ENCODE measurements at regions not wholly inside any gene's neighbourhood (a gene's known extent, or its start where the extent isn't known, plus 50 kb on each side); places are given as distances from the start of the nearest gene placed in this dataset.
"Not testable (repeated sequence)": the region's sequence is repeated elsewhere in the genome, so short reads cannot be mapped to it uniquely, and the experiment has no call there.

DNA sequence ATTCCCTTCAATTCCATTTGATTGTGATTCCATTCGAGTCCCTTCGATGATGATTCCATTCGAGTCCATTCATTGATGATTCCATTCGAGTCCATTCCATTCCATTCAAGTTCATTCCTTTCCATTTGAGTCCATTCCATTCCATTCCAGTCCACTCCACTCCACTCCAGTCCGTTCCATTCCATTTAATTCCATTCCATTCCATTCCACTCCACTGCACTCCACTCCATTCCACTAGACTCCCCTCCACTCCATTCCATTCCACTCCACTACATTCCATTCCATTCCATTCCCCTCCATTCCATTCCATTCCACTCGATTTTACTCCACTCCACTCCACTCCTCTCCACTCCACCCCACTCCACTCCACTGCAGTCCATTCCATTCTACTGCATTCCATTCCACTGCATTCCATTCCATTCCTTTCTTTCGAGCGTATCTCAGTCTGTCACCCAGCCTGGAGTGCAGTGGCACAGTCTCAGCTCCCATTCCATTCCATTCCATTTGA is 115.7 kb downstream of the ZNF92 start:
- H3K9me3 Mint-ChIP-seq = peaks cover 20% of the 10 kb centered on the region
- H3K4me1 Mint-ChIP-seq = no peaks in the 10 kb centered on the region
- H3K4me3 Mint-ChIP-seq = no peak overlapping the region
- TF ChIP-seq, protein P1, sequence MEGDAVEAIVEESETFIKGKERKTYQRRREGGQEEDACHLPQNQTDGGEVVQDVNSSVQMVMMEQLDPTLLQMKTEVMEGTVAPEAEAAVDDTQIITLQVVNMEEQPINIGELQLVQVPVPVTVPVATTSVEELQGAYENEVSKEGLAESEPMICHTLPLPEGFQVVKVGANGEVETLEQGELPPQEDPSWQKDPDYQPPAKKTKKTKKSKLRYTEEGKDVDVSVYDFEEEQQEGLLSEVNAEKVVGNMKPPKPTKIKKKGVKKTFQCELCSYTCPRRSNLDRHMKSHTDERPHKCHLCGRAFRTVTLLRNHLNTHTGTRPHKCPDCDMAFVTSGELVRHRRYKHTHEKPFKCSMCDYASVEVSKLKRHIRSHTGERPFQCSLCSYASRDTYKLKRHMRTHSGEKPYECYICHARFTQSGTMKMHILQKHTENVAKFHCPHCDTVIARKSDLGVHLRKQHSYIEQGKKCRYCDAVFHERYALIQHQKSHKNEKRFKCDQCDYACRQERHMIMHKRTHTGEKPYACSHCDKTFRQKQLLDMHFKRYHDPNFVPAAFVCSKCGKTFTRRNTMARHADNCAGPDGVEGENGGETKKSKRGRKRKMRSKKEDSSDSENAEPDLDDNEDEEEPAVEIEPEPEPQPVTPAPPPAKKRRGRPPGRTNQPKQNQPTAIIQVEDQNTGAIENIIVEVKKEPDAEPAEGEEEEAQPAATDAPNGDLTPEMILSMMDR (IDR thresholded peaks at IDR 0.05; ENCODE audit: unreplicated experiment) = no peak
- peaks cover 3% of the 10 kb centered on the region for H3K27me3 Mint-ChIP-seq (ENCODE audit: low read depth)
- DNase-seq (ENCODE audit: low spot score in 2 of 2, unreplicated experiment in 2 of 2) = no peak
- peaks cover 6% of the 10 kb centered on the region for H3K36me3 Mint-ChIP-seq
- no peak overlapping the region for H3K27ac Mint-ChIP-seq

DNA sequence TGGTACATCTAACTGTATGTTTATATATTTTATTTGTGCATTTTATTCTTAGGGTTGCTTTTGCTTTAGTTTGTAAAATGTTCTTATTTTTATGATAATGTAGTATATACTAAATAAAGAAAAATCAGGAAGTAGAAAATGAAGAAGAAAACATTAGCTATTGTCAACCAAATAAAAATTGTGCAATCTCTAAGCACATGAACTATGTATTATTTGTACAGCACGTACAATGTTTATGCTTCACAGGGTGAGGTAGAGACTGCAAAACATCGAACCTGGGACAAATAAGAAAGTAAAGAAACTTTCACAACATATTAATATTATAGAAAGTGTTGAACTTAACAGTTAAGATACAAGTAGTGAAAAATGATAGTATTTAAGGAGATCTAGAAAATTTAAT is 123.0 kb downstream of the ZNF92 start:
- not testable (repeated sequence) for H3K9me3 Mint-ChIP-seq; H3K36me3 Mint-ChIP-seq; H3K4me3 Mint-ChIP-seq; H3K27ac Mint-ChIP-seq; H3K4me1 Mint-ChIP-seq; DNase-seq (ENCODE audit: low spot score in 2 of 2, unreplicated experiment in 2 of 2)
- peaks cover 30% of the 10 kb centered on the region for H3K27me3 Mint-ChIP-seq (ENCODE audit: low read depth)

DNA sequence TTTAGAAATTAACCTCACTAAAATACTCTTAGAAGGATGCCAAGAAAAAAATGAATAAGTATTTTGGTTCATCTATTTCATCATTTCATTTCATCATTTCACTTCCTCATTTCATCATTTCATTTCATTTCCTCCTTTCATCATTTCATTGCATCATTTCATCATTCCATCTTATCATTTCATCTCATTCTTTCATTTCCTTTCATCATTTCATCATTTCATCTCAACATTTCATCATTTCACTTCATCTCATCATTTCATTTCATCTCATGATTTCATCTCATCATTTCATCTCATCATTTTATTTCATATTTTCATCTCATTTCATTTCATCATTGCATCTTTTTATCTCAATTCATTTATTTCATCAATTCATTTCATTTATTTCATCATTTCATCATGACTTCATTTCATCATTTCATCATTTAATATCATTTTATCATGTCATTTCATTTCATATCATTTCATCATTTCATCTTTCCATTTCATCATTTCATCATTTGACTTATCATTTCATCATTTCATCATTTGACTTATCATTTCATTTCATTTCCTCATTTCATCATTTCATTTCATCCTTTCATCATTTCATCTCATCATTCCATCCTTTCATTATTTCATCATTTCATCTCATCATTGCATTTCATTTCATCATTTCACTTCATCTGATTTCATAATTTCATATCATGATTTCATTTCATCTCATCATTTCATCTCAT is 129.9 kb downstream of the ZNF92 start:
- H3K36me3 Mint-ChIP-seq = no peaks in the 10 kb centered on the region

DNA sequence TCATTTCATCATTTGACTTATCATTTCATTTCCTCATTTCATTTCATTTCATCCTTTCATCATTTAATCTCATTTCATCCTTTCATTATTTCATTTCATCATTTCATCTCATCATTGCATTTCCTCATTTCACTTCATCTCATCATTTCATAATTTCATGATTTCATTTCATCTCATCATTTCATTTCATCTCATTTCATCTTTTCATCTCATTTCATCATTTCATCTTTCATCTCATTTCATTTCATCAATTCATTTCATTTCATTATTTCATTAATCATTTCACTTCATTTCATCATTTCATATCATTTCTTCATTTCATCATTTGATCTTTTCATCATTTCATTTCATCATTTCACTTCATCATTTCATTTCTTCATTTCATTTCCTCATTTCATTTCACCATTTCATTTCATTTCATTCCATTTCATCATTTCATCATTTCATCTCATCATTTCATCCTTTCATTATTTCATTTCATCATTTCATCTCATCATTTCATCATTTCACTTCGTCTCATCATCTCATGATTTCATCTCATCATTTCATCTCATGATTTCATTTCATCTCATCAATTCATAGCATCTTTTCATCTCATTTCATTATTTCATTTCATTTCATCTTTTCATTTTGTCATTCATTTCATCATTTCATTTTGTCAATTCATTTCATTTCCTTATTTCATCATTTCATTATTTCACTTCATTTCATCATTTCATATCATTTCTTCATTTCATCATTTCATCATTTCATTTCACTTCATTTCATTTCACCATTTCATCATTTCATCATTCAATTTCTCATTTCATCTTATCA is 131.1 kb downstream of the ZNF92 start:
- not testable (repeated sequence) for DNase-seq (ENCODE audit: low spot score in 2 of 2, unreplicated experiment in 2 of 2); H3K4me3 Mint-ChIP-seq; H3K9me3 Mint-ChIP-seq; H3K4me1 Mint-ChIP-seq; H3K36me3 Mint-ChIP-seq; H3K27ac Mint-ChIP-seq
- peaks cover 18% of the 10 kb centered on the region for H3K27me3 Mint-ChIP-seq (ENCODE audit: low read depth)

More for the DNA sequence above, 129.9 kb downstream of the ZNF92 start:
- no peaks in the 10 kb centered on the region for H3K4me1 Mint-ChIP-seq
- H3K4me3 Mint-ChIP-seq = no peak overlapping the region
- H3K9me3 Mint-ChIP-seq = no peaks in the 10 kb centered on the region
- DNase-seq (ENCODE audit: low spot score in 2 of 2, unreplicated experiment in 2 of 2) = no peak
- TF ChIP-seq, protein P1 (IDR thresholded peaks at IDR 0.05; ENCODE audit: unreplicated experiment) = no peak
- H3K27ac Mint-ChIP-seq = no peak overlapping the region
- H3K27me3 Mint-ChIP-seq (ENCODE audit: low read depth) = peaks cover 16% of the 10 kb centered on the region

DNA sequence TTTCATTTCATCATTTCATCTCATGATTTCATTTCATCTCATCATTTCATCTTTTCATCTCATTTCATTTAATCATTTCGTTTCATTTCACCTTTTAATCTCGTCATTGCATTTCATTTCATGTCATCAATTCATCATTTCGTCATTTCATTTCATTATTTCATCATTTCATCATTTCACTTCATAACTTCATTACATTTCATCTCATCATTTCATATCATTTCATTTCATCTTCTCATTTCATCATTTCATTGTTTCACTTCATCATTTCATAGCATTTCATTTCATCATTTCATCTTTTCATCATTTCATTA is 131.6 kb downstream of the ZNF92 start:
- not testable (repeated sequence) for H3K4me3 Mint-ChIP-seq; H3K27ac Mint-ChIP-seq; H3K9me3 Mint-ChIP-seq; H3K4me1 Mint-ChIP-seq; H3K36me3 Mint-ChIP-seq; DNase-seq (ENCODE audit: low spot score in 2 of 2, unreplicated experiment in 2 of 2)
- H3K27me3 Mint-ChIP-seq (ENCODE audit: low read depth) = peaks cover 21% of the 10 kb centered on the region

DNA sequence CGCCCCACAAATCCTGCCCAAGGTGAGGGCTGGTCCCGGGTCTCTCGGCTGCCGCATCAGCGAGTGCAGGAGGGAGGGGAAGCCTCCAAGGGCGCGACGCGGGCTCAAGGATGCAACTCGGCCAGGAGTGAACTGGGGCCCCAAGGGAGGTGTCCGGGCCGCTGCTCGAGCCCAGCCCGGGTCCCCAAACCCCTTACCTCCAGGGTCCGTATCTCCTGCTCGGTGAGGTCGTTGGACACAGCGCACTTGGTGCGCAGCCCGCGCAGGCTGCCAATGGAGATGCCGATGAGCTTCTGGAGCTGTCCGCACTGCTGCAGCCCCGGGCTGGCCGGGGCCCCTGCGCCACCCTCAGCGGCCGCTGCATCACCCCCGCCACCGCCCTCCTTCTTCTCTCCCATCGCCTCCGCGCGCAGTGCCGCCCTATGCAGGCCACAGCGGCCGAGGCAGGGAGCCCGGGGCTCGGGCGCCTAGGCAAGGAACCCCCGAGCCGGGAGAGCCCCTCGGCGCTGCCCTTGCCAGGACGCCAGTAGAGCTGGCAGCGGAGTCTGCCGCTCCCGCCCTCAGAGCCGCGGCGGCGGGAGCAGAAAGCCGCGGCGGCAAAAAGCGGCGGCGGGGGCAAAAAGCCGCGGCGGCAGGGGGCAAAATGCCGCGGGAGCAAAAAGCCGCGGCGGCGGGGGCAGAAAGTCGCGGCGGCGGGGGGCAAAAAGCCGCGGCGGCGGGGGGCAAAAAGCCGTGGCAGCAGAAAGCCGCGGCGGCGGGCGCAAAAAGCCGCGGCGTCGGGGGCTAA is 135.1 kb downstream of the ZNF92 start:
- H3K27ac Mint-ChIP-seq, H3K4me1 Mint-ChIP-seq, H3K36me3 Mint-ChIP-seq, H3K9me3 Mint-ChIP-seq: not testable (repeated sequence)
- H3K4me3 Mint-ChIP-seq = peak overlapping the region; percentile 60
- H3K27me3 Mint-ChIP-seq (ENCODE audit: low read depth) = peaks cover 38% of the 10 kb centered on the region
- peak in 1 of 2 experiments; percentile 38 for DNase-seq (ENCODE audit: low spot score in 2 of 2, unreplicated experiment in 2 of 2)

DNA sequence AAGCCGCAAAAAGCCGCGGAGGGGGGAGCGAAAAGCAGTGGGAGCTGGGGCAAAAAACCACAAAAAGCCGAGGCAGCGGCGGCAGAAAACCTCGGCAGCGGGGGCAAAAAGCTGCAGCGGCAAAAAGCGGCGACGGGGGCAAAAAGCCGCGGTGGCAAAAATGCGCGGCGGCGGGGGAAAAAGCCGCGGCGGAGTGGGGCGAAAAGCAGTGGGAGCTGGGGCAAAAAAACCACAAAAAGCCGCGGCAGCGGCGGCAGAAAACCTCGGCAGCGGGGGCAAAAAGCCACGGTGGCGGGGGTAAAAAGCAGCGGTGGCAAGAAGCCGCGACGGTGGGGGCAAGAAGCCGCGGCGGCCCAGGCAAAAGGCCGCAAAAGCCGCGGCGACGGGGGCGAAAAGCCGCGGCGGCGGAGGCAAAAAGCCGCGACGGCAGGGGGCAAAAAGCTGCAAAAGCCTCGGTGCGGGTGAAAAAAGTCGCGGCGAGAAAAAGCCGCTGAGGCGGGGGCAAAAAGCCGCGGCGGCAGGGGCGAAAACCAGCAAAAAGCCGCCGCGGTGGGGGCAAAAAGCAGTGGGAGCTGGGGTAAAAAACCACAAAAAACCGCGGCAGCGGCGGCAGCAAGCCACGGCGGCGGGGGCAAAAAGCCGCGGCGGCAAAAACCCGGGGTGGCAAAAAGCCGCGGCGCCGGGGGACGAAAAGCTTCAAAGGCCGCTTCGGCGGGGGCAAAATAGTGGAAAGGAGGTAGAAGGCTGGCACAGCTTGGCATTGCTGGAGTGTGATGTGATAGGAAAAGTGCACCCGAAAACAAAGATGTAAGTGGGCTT is 135.9 kb downstream of the ZNF92 start:
- no peak for DNase-seq (ENCODE audit: low spot score in 2 of 2, unreplicated experiment in 2 of 2)
- Mint-ChIP-seq H3K36me3 (no peaks in the 10 kb centered on the region), H3K4me1 (peaks cover 3% of the 10 kb centered on the region), H3K27ac (no peak overlapping the region), H3K4me3 (peak overlapping the region; percentile 60), H3K27me3 (ENCODE audit: low read depth) (peaks cover 44% of the 10 kb centered on the region), H3K9me3 (no peaks in the 10 kb centered on the region)
- TF ChIP-seq, protein P1 (IDR thresholded peaks at IDR 0.05; ENCODE audit: unreplicated experiment) = no peak

DNA sequence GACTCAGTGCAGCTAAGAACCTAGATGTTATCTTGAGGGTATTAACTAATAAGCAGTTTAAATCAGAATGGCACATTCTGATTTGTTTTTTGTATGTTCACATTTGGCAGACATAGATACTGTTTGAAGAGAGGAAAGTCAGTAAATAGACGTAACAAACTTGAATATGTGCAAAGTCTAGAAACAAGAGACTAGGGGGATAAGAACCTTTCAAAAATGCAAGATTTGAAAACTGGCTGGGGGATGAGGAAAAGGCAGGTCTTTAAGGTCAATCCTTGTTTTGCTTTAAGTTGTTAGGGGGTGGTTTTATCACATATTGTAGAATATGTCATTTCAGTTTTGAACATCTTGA is 136.5 kb downstream of the ZNF92 start:
- not testable (repeated sequence) for H3K36me3 Mint-ChIP-seq; H3K4me1 Mint-ChIP-seq; DNase-seq (ENCODE audit: low spot score in 2 of 2, unreplicated experiment in 2 of 2); H3K27ac Mint-ChIP-seq; H3K9me3 Mint-ChIP-seq
- peaks cover 47% of the 10 kb centered on the region for H3K27me3 Mint-ChIP-seq (ENCODE audit: low read depth)
- H3K4me3 Mint-ChIP-seq = peak overlapping the region; percentile 60

DNA sequence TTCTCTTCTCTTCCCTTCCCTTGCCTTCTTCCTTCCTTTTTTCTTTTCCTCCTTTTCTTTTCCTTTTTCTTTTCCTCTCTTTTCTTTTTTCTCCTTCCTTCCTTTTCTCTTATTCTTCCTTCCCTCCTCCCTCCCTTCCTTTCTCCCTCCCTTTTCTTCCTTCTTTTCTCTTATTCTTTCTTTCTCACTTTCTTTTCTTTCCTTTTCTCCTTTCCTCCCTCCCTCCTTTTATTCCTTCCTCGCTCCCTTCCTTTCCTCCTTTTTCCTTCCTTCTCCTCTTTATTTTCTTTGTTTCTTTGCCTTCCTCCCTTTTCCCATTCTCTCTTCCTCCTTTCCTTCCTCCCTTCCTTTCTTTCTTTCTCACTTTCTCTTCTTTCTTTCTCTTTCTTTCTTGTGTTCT is 146.1 kb downstream of the ZNF92 start:
- not testable (repeated sequence) for H3K4me1 Mint-ChIP-seq; H3K36me3 Mint-ChIP-seq; H3K27ac Mint-ChIP-seq; H3K4me3 Mint-ChIP-seq; H3K9me3 Mint-ChIP-seq; DNase-seq (ENCODE audit: low spot score in 2 of 2, unreplicated experiment in 2 of 2)
- H3K27me3 Mint-ChIP-seq (ENCODE audit: low read depth) = peaks cover 26% of the 10 kb centered on the region

Measured in mesothelial cell of epicardium (in vitro differentiated cells).